H1 (cell line): ENCODE measurements at regions not wholly inside any gene's neighbourhood (a gene's known extent, or its start where the extent isn't known, plus 50 kb on each side); places are given as distances from the start of the nearest gene placed in this dataset.

Experiments
- BACH1 ChIP-seq: IDR thresholded peaks from 2 replicates; pipeline ENCODE4 v1.6.1; 2012; ENCODE audit warnings: low read length, improper control_type of control experiment
- GABPA ChIP-seq: IDR thresholded peaks from 2 replicates; pipeline ENCODE4 v1.6.1; 2011; ENCODE audit warnings: mild to moderate bottlenecking, low read length, moderate library complexity, borderline replicate concordance; ENCODE audit not compliant: insufficient read depth
- JUND ChIP-seq: IDR thresholded peaks from 2 replicates; pipeline ENCODE4 v1.6.1; 2011; ENCODE audit warnings: mild to moderate bottlenecking, improper control_type of control experiment, low read length
- MAFK ChIP-seq: IDR thresholded peaks from 2 replicates; pipeline ENCODE4 v1.6.1; 2012; ENCODE audit warnings: low read depth, mild to moderate bottlenecking, improper control_type of control experiment, low read length
- POLR2A ChIP-seq, 2 experiments: IDR thresholded peaks; 1 replicate in 1 of 2; 2 replicates in 1 of 2; pipeline ENCODE4 v1.6.1; 2011; ENCODE audit warnings: low read depth in 2 of 2, low read length in 2 of 2, mild to moderate bottlenecking in 2 of 2; ENCODE audit errors: control extremely low read depth in 1 of 2
- SIRT6 ChIP-seq: IDR thresholded peaks from one replicate; pipeline ENCODE4 v1.7.1; 2012; ENCODE audit warnings: low read length, inconsistent platforms
- SP1 ChIP-seq: IDR thresholded peaks from 2 replicates; pipeline ENCODE4 v1.6.1; 2011; ENCODE audit warnings: low read depth, low read length
- SRF ChIP-seq: IDR thresholded peaks from 2 replicates; pipeline ENCODE4 v1.6.1; 2011; ENCODE audit warnings: mild to moderate bottlenecking, low read depth, low read length, moderate library complexity
- TAF1 ChIP-seq: IDR thresholded peaks from 2 replicates; pipeline ENCODE4 v1.6.1; 2011; ENCODE audit warnings: mild to moderate bottlenecking, low read depth, low read length
- YY1 ChIP-seq: IDR thresholded peaks from 2 replicates; pipeline ENCODE4 v1.6.1; 2011; ENCODE audit warnings: low read depth, mild to moderate bottlenecking, low read length
- ZNF274 ChIP-seq: IDR thresholded peaks from 2 replicates; pipeline ENCODE4 v1.7.0; 2012; ENCODE audit warnings: low read length, borderline replicate concordance; ENCODE audit errors: extremely low read depth
- TF ChIP-seq, protein P1 (sequence below), 3 experiments: IDR thresholded peaks; 1 replicate in 2 of 3; 2 replicates in 1 of 3; pipeline versions ENCODE4 v1.5.1 to v1.6.1; 2011; ENCODE audit warnings: low read length in 3 of 3, mild to moderate bottlenecking in 3 of 3, inconsistent platforms in 2 of 3, low read depth in 1 of 3, moderate library complexity in 1 of 3; ENCODE audit not compliant: insufficient read depth in 1 of 3; ENCODE audit errors: control extremely low read depth in 1 of 3

DNA sequence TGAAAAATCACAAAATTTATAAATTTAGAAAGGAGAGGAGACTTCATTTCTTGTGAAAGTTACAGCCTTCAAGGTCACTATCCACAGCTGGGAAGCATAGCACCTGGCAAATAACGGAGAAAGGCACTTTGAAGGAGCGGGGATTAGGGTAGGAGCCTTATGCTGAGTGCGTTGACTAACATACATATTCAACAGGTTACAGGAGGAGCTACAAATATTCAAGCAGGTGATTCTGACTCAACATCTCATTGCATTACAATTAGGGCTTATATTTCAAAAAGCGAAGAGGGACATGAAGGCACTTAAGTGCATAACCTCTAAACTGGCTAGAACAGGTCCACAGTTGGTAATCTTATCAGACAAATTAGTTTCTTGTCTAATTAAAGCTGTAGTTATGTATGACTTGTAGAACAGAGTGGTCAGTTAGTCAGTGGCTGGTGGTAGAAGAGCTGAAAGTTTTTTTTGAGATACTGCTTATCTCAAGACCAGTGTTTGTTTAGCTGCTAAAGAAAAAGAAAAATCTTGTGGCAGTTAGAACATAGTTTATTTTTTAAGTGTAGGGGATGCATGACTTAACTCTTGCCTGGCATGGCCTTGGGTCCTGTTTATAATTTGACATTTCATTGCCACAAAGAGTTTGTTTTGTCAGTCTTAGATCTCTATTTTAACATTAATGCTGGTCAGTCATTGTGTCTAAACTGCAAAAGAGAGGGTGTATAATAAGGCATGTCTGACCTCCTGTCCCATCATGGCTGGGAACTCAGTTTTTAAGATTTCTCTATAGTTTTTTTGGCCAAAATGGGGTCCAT lies 311.5 kb downstream of the DUSP10 start:
- TF ChIP-seq MAFK (no peak), JUND (peak; percentile 65; the same call in 1 of the 2 replicates), SIRT6 (no peak), TAF1 (no peak), SRF (no peak), BACH1 (no peak), POLR2A (IDR thresholded peaks at IDR 0.05; ENCODE audit: control extremely low read depth in 1 of 2, low read depth in 2 of 2, low read length in 2 of 2) (no peak), YY1 (no peak), SP1 (no peak), ZNF274 (no peak), GABPA (no peak)
- TF ChIP-seq, protein P1, sequence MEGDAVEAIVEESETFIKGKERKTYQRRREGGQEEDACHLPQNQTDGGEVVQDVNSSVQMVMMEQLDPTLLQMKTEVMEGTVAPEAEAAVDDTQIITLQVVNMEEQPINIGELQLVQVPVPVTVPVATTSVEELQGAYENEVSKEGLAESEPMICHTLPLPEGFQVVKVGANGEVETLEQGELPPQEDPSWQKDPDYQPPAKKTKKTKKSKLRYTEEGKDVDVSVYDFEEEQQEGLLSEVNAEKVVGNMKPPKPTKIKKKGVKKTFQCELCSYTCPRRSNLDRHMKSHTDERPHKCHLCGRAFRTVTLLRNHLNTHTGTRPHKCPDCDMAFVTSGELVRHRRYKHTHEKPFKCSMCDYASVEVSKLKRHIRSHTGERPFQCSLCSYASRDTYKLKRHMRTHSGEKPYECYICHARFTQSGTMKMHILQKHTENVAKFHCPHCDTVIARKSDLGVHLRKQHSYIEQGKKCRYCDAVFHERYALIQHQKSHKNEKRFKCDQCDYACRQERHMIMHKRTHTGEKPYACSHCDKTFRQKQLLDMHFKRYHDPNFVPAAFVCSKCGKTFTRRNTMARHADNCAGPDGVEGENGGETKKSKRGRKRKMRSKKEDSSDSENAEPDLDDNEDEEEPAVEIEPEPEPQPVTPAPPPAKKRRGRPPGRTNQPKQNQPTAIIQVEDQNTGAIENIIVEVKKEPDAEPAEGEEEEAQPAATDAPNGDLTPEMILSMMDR (IDR thresholded peaks at IDR 0.05; ENCODE audit: control extremely low read depth in 1 of 3, insufficient read depth in 1 of 3, low read depth in 1 of 3, low read length in 3 of 3), result no peak
